ENCODE measurements at regions not wholly inside any gene's neighbourhood (a gene's known extent, or its start where the extent isn't known, plus 50 kb on each side); places are given as distances from the start of the nearest gene placed in this dataset.

GRCh38 chr15:67992411-67992810 lies 61.7 kb upstream of the PIAS1 start:
- Histone ChIP-seq H3K4me2 (replicated peaks; ENCODE audit: low read depth, low read length, poor library complexity, severe bottlenecking) (no peak overlapping the region), H4K20me1 (ENCODE audit: control insufficient read depth, insufficient read depth, low read length, poor library complexity, severe bottlenecking) (no peaks in the 10 kb centered on the region), H3K4me1 (ENCODE audit: control insufficient read depth in 2 of 2, insufficient read depth in 2 of 2, low read length in 2 of 2) (no peaks in the 10 kb centered on the region), H3K79me2 (ENCODE audit: control insufficient read depth, insufficient read depth, low read length) (no peaks in the 10 kb centered on the region), H3K27ac (ENCODE audit: low read length in 2 of 2) (no peak overlapping the region), H3K27me3 (replicated peaks in 1 of 4; ENCODE audit: control extremely low read depth in 1 of 4, control insufficient read depth in 3 of 4, insufficient read depth in 4 of 4, low read length in 3 of 4) (peaks cover 0 to 5% (median 0%) of the 10 kb centered on the region in 4 experiments), H3K9me3 (ENCODE audit: control extremely low read depth in 1 of 3, control insufficient read depth in 2 of 3, insufficient read depth in 1 of 3, low read length in 2 of 3) (no peaks in the 10 kb centered on the region), H2AFZ (ENCODE audit: insufficient read depth, low read depth, low read length, poor library complexity, severe bottlenecking) (no peak overlapping the region), H3K36me3 (replicated peaks in 1 of 2; ENCODE audit: control extremely low read depth in 1 of 2, control insufficient read depth in 1 of 2, extremely low read depth in 1 of 2, insufficient read depth in 2 of 2, low read length in 1 of 2) (no peaks in the 10 kb centered on the region), H3K9ac (ENCODE audit: low read length) (no peak overlapping the region), H3K4me3 (ENCODE audit: control extremely low read depth in 1 of 5, extremely low read depth in 1 of 5, insufficient read depth in 1 of 5, low read depth in 2 of 5, low read length in 4 of 5) (no peak overlapping the region)
- WGBS (ENCODE audit: insufficient coverage): 91% methylated on average over 4 of the region's 5 CpGs
- intact Hi-C loops (cut with micrococcal nuclease): no loop called here
- Mint-ChIP-seq H3K4me3 (no peak overlapping the region), H3K27ac (no peak overlapping the region), H3K27me3 (peaks cover 3% of the 10 kb centered on the region), H3K4me1 (no peaks in the 10 kb centered on the region), H3K9me3 (ENCODE audit: insufficient read depth) (no peaks in the 10 kb centered on the region)
- no peak for DNase-seq
- ATAC-seq (ENCODE audit: low read depth): no peak
- ChIA-PET CTCF (no interaction called here), POLR2A (interaction anchor here (0.6 kb wide), 1 partner anchor 130 kb away, joined by 3 read pairs; no protein-coding TSS in a partner anchor)
- no peak for TF ChIP-seq EZH2 (IDR thresholded peaks at IDR 0.05; ENCODE audit: borderline replicate concordance, insufficient read depth, low read depth, low read length, poor library complexity, severe bottlenecking)
- no peak for TF ChIP-seq CTCF (IDR thresholded peaks at IDR 0.05)

DNA sequence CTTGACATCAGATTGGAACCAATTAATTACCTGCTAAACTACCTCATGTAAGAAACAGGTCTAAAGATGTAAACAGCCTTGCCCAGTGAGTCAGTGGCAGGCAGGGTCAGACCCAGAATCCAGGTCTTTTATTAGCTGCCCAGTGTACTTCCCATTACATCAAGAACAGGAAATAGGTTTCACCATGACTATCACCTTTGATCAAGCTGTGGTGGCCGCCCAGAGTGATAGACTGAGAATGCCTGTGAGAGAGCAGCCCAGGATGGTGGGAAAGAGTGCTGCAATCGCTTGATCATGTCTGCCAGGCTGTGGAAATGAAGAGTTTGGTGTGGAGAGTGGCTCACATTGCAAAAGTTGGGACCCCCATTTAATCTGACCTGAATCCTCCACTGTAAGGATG lies 61.3 kb upstream of the PIAS1 start:
- no peak for DNase-seq
- ChIA-PET CTCF (no interaction called here), POLR2A (interaction anchor here (0.6 kb wide), 1 partner anchor 130 kb away, joined by 3 read pairs; no protein-coding TSS in a partner anchor)
- no peaks in the 10 kb centered on the region for H3K36me3 ChIP-seq (replicated peaks in 1 of 2; ENCODE audit: control extremely low read depth in 1 of 2, control insufficient read depth in 1 of 2, extremely low read depth in 1 of 2, insufficient read depth in 2 of 2, low read length in 1 of 2)
- no peaks in the 10 kb centered on the region for H3K4me1 ChIP-seq (ENCODE audit: control insufficient read depth in 2 of 2, insufficient read depth in 2 of 2, low read length in 2 of 2)
- Mint-ChIP-seq H3K27ac (no peak overlapping the region), H3K4me1 (no peaks in the 10 kb centered on the region), H3K9me3 (ENCODE audit: insufficient read depth) (no peaks in the 10 kb centered on the region), H3K4me3 (no peak overlapping the region), H3K27me3 (peaks cover 3% of the 10 kb centered on the region)
- no peaks in the 10 kb centered on the region for H3K9me3 ChIP-seq (ENCODE audit: control extremely low read depth in 1 of 3, control insufficient read depth in 2 of 3, insufficient read depth in 1 of 3, low read length in 2 of 3)
- no peaks in the 10 kb centered on the region for H3K79me2 ChIP-seq (ENCODE audit: control insufficient read depth, insufficient read depth, low read length)
- no peak overlapping the region for H3K4me2 ChIP-seq (replicated peaks; ENCODE audit: low read depth, low read length, poor library complexity, severe bottlenecking)
- no peak for ATAC-seq (ENCODE audit: low read depth)
- H3K4me3 ChIP-seq (ENCODE audit: control extremely low read depth in 1 of 5, extremely low read depth in 1 of 5, insufficient read depth in 1 of 5, low read depth in 2 of 5, low read length in 4 of 5): no peak overlapping the region
- intact Hi-C loops (cut with micrococcal nuclease): no loop called here
- WGBS (ENCODE audit: insufficient coverage): 93% methylated on average over 2 of the region's 2 CpGs
- TF ChIP-seq CTCF (IDR thresholded peaks at IDR 0.05) (no peak), EZH2 (IDR thresholded peaks at IDR 0.05; ENCODE audit: borderline replicate concordance, insufficient read depth, low read depth, low read length, poor library complexity, severe bottlenecking) (no peak)
- H3K27ac ChIP-seq (ENCODE audit: low read length in 2 of 2): no peak overlapping the region
- peaks cover 0 to 5% (median 0%) of the 10 kb centered on the region in 4 experiments for H3K27me3 ChIP-seq (replicated peaks in 1 of 4; ENCODE audit: control extremely low read depth in 1 of 4, control insufficient read depth in 3 of 4, insufficient read depth in 4 of 4, low read length in 3 of 4)
- no peak overlapping the region for H3K9ac ChIP-seq (ENCODE audit: low read length)
- no peaks in the 10 kb centered on the region for H4K20me1 ChIP-seq (ENCODE audit: control insufficient read depth, insufficient read depth, low read length, poor library complexity, severe bottlenecking)
- H2AFZ ChIP-seq (ENCODE audit: insufficient read depth, low read depth, low read length, poor library complexity, severe bottlenecking): no peak overlapping the region
